ENCODE measurements at regions not wholly inside any gene's neighbourhood (a gene's known extent, or its start where the extent isn't known, plus 50 kb on each side); places are given as distances from the start of the nearest gene placed in this dataset.

GRCh38 chr12:127565241-127565640 lies 701.7 kb upstream of the TMEM132C start:
- Mint-ChIP-seq H3K27me3 (peaks cover 24% of the 10 kb centered on the region), H3K4me3 (ENCODE audit: low read depth) (no peak overlapping the region), H3K9me3 (ENCODE audit: low read depth) (no peaks in the 10 kb centered on the region), H3K36me3 (ENCODE audit: insufficient read depth) (no peaks in the 10 kb centered on the region), H3K4me1 (ENCODE audit: low read depth) (no peaks in the 10 kb centered on the region), H3K27ac (no peak overlapping the region)
- no peak for TF ChIP-seq CTCF (IDR thresholded peaks at IDR 0.05; ENCODE audit: unreplicated experiment)
- no peak for DNase-seq (ENCODE audit: low spot score, unreplicated experiment)

GRCh38 chr12:127567531-127567930 lies 699.4 kb upstream of the TMEM132C start:
- H3K27ac Mint-ChIP-seq: no peak overlapping the region
- H3K4me1 Mint-ChIP-seq (ENCODE audit: low read depth): no peaks in the 10 kb centered on the region
- no peak overlapping the region for H3K4me3 Mint-ChIP-seq (ENCODE audit: low read depth)
- no peak for DNase-seq (ENCODE audit: low spot score, unreplicated experiment)
- H3K36me3 Mint-ChIP-seq (ENCODE audit: insufficient read depth): no peaks in the 10 kb centered on the region
- H3K9me3 Mint-ChIP-seq (ENCODE audit: low read depth): no peaks in the 10 kb centered on the region
- peaks cover 37% of the 10 kb centered on the region for H3K27me3 Mint-ChIP-seq
- no peak for TF ChIP-seq CTCF (IDR thresholded peaks at IDR 0.05; ENCODE audit: unreplicated experiment)

- no peak for DNase-seq (ENCODE audit: low spot score, unreplicated experiment)
- no peak for TF ChIP-seq CTCF (IDR thresholded peaks at IDR 0.05; ENCODE audit: unreplicated experiment)
- H3K27ac Mint-ChIP-seq: no peak overlapping the region
- no peaks in the 10 kb centered on the region for H3K36me3 Mint-ChIP-seq (ENCODE audit: insufficient read depth)
- no peaks in the 10 kb centered on the region for H3K9me3 Mint-ChIP-seq (ENCODE audit: low read depth)
- peaks cover 50% of the 10 kb centered on the region for H3K27me3 Mint-ChIP-seq
- no peaks in the 10 kb centered on the region for H3K4me1 Mint-ChIP-seq (ENCODE audit: low read depth)
- H3K4me3 Mint-ChIP-seq (ENCODE audit: low read depth): no peak overlapping the region
Observed at GRCh38 chr12:127570387-127570786, 696.6 kb upstream of the TMEM132C start.

GRCh38 chr12:127570793-127571360 lies 696.1 kb upstream of the TMEM132C start:
- no peak for DNase-seq (ENCODE audit: low spot score, unreplicated experiment)
- no peaks in the 10 kb centered on the region for H3K4me1 Mint-ChIP-seq (ENCODE audit: low read depth)
- peaks cover 52% of the 10 kb centered on the region for H3K27me3 Mint-ChIP-seq
- H3K9me3 Mint-ChIP-seq (ENCODE audit: low read depth): no peaks in the 10 kb centered on the region
- H3K36me3 Mint-ChIP-seq (ENCODE audit: insufficient read depth): no peaks in the 10 kb centered on the region
- H3K27ac Mint-ChIP-seq: no peak overlapping the region
- no peak overlapping the region for H3K4me3 Mint-ChIP-seq (ENCODE audit: low read depth)
- no peak for TF ChIP-seq CTCF (IDR thresholded peaks at IDR 0.05; ENCODE audit: unreplicated experiment)

- no peaks in the 10 kb centered on the region for H3K9me3 Mint-ChIP-seq (ENCODE audit: low read depth)
- no peaks in the 10 kb centered on the region for H3K36me3 Mint-ChIP-seq (ENCODE audit: insufficient read depth)
- no peak for TF ChIP-seq CTCF (IDR thresholded peaks at IDR 0.05; ENCODE audit: unreplicated experiment)
- H3K4me3 Mint-ChIP-seq (ENCODE audit: low read depth): no peak overlapping the region
- peaks cover 52% of the 10 kb centered on the region for H3K27me3 Mint-ChIP-seq
- H3K27ac Mint-ChIP-seq: no peak overlapping the region
- no peak for DNase-seq (ENCODE audit: low spot score, unreplicated experiment)
- H3K4me1 Mint-ChIP-seq (ENCODE audit: low read depth): no peaks in the 10 kb centered on the region
Observed at GRCh38 chr12:127571578-127571977, 695.4 kb upstream of the TMEM132C start.

Data from progenitor cell of endocrine pancreas (in vitro differentiated cells).